Endothelial cell (in vitro differentiated cells): ENCODE measurements at regions not wholly inside any gene's neighbourhood (a gene's known extent, or its start where the extent isn't known, plus 50 kb on each side); places are given as distances from the start of the nearest gene placed in this dataset.

Experiments
- DNase-seq: peaks from one replicate; pipeline ENCODE4 v3.0.0; 2021; ENCODE audit warnings: low spot score
- H3K27ac Mint-ChIP-seq: one replicate; pipeline ENCODE4 v1.8.0; 2021; ENCODE audit warnings: mixed read lengths, inconsistent platforms; ENCODE audit not compliant: unreplicated experiment
- H3K27me3 Mint-ChIP-seq: one replicate; pipeline ENCODE4 v1.8.0; 2021; ENCODE audit warnings: mild to moderate bottlenecking, moderate library complexity, mixed read lengths, inconsistent platforms; ENCODE audit not compliant: unreplicated experiment
- H3K36me3 Mint-ChIP-seq: one replicate; pipeline ENCODE4 v1.8.0; 2021; ENCODE audit warnings: mild to moderate bottlenecking, low read depth, mixed read lengths, inconsistent platforms; ENCODE audit not compliant: unreplicated experiment
- H3K4me1 Mint-ChIP-seq: one replicate; pipeline ENCODE4 v1.8.0; 2021; ENCODE audit warnings: mild to moderate bottlenecking, mixed read lengths, inconsistent platforms; ENCODE audit not compliant: unreplicated experiment
- H3K4me3 Mint-ChIP-seq: one replicate; pipeline ENCODE4 v1.8.0; 2021; ENCODE audit warnings: mild to moderate bottlenecking, mixed read lengths, inconsistent platforms; ENCODE audit not compliant: unreplicated experiment
- H3K9me3 Mint-ChIP-seq: one replicate; pipeline ENCODE4 v1.8.0; 2021; ENCODE audit warnings: mixed read lengths, inconsistent platforms; ENCODE audit not compliant: unreplicated experiment
- CTCF ChIP-seq: fragments of 200-600 bp; sonication (generic); IDR thresholded peaks from one replicate; pipeline ENCODE4 v1.5.0; 2021; ENCODE audit warnings: antibody characterized with exemption; ENCODE audit not compliant: unreplicated experiment

GRCh38 chrX:63402106-63402505, 51.0 kb upstream of the SPIN4 start:
- H3K9me3 Mint-ChIP-seq: no peaks in the 10 kb centered on the region
- H3K27ac Mint-ChIP-seq: no peak overlapping the region
- no peaks in the 10 kb centered on the region for H3K36me3 Mint-ChIP-seq
- H3K4me3 Mint-ChIP-seq: no peak overlapping the region
- peaks cover 15% of the 10 kb centered on the region for H3K4me1 Mint-ChIP-seq
- TF ChIP-seq CTCF: no peak
- no peak for DNase-seq
- peaks cover 2% of the 10 kb centered on the region for H3K27me3 Mint-ChIP-seq
